HG02623 (cell line): ENCODE measurements at regions not wholly inside any gene's neighbourhood (a gene's known extent, or its start where the extent isn't known, plus 50 kb on each side); places are given as distances from the start of the nearest gene placed in this dataset.

Experiments
- ATAC-seq: cut with Tn5 transposase; IDR thresholded peaks from one replicate; pipeline ENCODE4 v1.9.1; 2021; ENCODE audit warnings: moderate library complexity; ENCODE audit not compliant: unreplicated experiment

DNA sequence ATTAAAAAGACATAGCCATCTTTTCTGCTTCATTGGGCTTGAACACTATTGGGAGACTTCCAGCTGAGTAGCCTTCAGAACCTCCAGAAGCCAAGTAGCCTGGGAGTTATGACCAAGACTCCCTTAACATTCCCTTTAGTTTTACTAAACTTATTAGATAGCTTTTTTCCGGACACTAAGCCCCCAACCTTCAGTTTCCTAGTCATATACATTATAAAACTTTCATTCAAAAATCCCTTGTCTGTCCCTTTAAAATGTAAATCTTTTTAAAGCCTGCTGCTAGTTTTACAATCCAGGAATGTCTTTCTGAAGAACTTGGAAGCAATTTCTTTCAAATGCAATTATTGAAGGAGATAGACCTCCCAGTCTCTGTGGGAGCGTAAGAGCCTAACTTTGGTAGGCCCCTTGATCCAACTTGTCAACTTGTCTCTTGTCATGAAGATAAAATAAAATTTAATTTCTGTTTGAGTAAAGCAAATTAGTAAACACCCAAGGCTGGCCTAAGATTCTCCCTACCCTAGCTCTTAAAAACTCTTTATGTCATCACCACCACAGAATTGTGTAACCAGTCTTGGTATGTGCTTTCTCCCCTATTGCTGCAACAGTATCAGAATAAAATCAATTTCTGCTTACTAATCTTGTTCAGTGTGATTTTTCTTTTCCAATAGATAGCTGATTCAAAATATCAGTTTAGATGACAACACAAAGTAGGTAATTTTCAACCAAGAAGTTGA, 796.2 kb downstream of the PLA2G4A start:
- no peak for ATAC-seq

DNA sequence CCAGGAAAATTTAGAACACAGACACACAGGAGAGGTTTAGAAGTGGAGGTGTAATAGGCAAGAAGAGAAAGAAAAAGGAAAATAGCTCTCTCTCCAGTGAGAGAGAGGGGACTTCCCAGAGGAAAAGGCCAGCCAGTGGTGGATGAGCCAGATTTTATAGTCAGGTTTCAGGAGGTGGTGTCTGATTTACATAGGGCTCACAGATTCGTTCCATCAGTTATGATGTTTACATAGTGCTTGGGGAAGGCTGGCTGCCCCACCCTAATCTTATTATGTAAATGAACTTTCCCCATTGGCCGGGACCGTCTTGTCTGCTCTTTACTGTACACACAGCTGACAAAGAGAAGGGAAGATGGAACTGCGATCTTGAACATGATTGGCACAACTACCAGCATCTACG, 797.3 kb downstream of the PLA2G4A start:
- ATAC-seq = no peak

DNA sequence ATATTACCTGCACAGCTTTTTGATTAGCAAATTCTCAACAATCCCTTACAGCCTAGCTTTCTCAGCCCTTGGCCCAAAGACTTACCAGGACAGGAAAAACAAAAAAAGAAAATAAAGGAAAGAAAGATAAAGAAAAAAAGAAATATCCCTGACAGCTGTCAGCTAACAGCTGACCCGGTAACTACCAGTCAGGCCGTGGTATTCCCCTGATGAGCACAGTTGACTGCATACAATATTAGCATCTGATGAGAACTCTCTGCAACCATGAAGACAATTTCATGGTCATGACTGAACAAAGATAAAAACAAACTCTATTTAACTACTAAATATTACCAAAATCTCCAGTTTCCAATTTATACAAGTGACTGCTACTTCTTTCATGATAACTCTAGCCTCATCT, 798.8 kb downstream of the PLA2G4A start:
- no peak for ATAC-seq

DNA sequence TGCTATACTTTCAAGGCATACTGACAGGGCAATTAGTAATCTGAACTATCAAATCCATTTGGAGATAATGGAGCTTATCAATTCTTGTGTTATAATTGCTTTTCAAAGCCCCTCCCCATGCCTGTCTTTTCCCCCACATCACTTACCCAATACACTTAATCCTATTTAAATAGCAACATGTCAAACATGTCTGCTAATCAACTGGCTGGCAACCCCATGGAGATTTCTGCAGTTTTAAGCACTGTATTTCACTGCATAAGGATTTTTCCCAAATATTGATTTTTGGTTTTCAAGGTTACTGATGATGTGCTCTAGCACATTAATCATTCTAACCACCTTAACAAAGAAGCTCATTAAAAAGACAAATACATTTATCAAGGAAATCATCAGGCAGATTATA, 800.3 kb downstream of the PLA2G4A start:
- ATAC-seq = no peak

DNA sequence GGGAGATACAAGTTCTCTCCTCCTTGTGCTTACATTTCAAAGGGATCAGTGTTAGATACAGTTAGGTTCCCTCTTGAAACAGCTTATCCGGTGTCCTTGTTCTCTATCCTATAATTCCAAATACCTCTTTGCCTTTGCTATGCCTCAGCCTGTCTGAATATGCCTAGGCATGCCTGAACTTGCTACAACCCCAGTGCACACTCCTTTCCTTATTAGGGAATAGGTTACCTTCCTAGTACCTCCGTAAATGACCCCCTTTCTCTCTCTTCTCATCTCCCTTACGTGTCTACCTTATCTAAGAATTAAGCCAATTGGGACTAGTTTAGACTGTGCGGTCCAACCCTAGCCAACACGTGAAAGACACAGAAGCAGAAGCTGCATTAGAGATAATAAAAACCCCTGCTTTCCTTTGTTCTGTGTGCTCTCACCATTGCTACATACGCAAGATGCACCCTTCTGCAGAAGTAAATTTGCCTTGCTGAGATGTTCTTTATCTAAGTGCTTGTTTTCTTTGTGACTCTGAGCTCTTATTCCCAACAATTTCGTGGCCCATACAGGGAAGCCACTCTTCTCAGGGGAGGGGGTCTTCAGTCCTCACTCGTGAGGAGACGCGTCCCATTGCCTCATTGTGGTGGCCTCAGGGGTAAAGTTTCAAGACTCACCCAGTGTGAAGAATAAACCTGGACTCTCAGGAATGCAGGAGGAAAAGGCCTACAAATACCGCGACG, 802.1 kb downstream of the PLA2G4A start:
- ATAC-seq = no peak

DNA sequence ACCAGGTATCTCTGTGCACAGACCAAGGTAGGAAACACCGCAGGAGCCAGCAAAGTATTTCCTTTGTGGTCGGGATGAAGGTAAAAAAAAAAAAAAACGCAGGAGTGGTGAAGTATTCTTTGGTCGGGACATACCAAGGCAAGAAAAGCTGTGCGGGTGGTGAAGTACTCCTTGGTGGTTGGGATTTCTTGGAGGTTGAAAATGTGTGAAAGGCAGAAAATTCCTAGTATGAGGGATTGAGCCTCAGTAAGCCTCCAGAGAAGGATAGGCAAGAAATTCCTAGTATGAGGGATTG, 802.6 kb downstream of the PLA2G4A start:
- ATAC-seq = no peak

DNA sequence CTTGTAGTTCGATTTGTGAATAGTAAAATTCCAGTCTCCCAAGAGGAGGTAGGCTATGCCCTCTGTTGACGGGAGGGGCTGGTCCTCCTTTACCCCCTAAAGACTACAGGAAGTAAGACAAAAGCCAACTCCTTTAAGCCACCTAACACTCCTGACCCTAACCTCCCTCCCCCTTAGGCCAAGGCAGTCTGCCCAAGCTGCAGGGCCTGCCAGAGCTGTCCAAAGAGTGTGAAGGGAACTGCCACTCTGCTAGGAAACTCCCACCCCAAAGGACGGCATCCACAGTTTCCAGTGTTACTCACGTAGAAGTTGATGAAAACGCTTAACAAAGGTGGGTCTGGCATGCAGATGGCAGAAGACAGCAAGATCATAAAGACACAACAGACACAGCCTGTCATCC, 803.2 kb downstream of the PLA2G4A start:
- ATAC-seq = no peak

DNA sequence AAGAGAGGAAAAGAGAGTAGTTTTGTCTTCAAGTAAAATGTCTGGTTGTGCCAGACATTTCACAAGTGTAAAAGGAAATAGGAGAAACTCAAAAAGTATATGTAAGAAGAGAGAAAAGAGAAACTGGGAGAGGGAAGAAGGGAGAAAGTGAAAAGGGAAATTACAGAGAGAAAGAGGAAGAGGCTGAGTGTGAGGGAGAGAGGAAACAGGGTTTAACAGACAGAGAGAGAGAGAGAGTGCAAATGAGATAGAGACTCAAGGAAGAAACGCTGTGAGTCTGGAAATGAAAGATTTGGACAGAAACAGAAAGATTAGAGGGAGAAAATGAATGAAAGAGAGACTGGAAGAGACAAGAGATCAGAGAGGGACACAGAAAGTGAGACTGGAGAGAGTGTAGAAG, 806.2 kb downstream of the PLA2G4A start:
- ATAC-seq = no peak

DNA sequence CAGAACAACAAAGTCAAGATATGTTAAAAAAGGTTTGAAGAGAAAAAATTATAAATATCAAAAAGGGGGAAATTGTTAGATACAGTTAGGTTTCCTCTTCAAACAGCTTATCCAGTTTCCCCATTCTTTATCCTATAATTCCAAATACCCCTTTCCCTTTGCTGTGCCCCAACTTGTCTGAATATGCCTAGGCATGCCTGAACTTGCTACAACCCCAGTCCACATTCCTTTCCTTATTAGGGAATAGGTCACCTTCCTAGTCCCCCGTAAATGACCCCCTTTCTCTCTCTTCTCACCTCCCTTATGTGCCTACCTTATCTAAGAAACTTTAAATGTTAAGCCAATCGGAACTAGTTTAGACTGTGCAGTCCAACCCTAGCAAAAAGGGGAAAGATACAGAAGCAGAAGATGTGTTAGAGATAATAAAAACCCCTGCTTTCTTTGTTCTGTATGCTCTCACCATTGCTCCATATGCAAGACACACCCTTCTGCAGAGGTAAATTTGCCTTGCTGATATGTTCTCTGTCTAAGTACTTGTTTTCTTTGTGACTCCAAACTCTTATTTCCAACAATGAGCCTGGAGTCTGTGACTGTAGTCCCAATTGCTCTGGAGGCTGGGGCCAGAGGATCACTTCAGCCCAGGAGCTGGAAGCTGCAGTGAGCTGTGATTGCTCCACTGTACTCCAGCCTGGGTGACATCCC, 810.1 kb downstream of the PLA2G4A start:
- ATAC-seq = no peak

DNA sequence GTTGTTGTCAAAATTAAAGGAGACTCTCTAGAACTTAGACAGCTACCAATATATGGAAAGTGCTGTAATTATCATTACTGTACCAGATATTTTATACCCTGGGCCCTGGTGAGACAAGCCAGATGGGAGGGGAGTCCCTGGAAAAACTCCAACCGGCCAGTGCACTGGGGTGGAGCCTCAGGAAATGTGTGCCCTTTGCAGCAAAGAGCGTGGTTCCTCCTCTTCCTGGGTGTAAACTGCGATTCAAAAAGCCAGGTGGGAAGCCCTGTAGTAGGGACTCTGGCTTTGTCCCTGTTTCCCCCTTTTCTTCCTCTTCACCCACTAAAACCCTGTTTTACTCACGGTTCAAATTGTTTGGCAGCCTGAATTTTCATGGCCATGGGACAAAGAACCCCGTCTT, 812.3 kb downstream of the PLA2G4A start:
- no peak for ATAC-seq

DNA sequence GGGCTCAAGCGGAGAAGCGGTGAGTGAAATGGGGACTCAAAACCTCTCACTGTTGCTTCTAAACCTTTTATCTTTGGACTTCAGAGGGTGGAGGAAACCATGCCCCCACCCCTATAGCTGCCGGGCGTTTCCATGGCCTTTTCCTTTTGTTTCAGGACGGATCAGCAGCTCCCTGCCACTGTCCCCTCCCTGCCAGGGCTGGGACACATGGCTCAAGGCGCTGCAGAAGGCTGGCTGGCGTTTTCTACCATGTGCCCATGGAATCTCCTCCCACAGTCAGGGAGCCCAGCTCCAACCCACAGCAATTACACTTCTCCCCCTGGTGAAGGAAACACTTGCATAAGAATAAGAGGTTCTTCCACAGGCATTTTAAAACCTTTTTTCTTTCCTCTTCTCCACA, 812.7 kb downstream of the PLA2G4A start:
- no peak for ATAC-seq

DNA sequence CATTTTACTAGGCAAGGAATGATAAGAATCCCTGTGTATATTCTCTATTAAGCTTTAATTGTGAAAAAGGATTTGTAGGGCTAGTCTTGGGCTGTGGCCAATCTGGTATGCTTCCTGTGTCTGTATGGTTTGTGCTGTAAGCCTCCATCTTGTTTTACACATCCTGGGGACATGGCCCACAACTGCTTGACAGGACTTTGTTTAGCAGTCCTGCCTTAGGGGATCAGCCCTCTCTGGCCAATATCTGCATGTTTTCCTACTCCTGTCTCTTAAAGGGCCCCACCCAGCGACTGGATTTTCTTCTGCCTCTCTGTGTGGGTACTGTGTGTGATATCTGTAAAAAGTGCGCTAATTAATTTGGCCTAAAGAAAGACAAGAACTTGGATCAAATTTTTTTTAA, 813.2 kb downstream of the PLA2G4A start:
- no peak for ATAC-seq

DNA sequence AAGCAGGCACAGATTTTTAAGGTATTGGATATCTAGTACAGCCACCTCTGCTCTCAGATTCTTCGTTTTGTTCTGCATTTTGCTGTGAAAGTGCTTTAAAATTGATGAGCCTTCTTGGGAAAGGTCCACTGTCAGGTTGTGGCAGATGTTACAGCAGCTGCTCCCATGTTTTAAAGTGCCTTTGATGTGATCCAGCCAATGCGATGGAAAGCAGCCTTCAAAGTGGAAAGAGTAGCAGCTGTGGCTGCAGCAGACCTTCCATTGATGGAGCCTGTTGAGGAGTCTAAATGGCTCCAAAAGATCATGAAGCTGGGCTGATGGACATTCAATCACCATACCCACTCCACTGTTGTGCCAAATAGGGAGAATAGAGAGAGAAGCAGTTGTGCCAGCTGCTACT, 816.9 kb downstream of the PLA2G4A start:
- no peak for ATAC-seq

DNA sequence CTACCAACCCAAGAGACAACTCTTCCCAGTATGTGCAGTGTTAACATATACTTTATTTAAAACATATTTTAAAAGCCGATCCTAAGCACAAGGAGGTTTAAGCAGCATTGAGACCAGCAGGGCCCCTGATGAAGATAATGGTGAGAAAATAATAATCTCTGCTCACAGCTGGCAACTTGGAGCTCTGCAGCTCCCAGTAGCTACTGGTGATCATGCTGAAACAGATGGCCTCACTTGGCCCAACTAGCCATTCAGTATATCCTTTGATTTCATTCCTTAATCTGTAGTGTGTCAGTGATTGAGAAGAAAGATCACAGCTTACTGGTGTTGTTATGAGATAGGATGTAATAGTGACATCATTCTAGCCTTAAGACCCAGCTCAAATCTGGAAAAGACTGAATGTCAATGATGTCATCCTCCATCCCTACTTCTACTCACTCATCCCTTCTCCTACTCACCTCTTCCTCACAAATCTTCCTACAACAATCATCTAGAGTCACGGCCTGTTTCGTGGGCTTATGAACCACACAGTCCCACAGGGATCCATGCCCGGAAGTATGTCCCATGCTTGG, 817.9 kb downstream of the PLA2G4A start:
- no peak for ATAC-seq

DNA sequence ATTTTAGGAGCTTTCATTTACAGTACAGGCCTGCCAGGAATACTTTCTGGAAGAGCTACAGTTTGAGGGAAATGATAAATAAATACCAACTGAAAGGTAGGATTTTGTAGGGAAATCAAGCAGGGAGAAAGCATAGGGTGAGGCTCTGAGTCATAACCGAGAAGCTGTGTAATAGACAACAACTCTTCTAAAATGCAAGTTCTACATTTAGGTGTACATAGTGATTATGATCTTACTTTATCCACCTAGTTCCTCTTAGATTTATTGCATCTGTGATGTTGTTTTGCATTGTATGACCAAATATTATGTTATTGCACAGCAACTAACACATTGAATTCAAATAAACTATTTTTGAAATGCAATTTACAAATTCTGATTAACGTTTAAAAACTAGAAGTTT, 819.3 kb downstream of the PLA2G4A start:
- no peak for ATAC-seq

DNA sequence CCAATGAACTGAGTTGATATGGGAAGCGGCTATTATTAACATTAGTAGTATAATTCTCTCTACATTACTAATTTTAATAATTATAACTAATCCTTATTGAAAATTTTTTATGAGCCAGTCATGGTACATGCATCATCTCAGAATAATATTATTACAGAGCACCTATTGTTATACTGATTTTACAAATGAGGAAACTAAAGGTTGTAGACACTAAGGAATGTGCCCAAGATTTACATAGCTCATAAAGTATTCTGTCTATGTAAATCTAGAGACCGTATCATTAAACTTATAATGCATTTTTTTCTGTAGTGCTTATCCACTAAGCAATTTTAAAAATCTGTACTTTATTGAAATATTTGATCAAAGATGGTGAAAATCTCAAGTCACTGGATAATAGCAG, 825.9 kb downstream of the PLA2G4A start:
- ATAC-seq = no peak

DNA sequence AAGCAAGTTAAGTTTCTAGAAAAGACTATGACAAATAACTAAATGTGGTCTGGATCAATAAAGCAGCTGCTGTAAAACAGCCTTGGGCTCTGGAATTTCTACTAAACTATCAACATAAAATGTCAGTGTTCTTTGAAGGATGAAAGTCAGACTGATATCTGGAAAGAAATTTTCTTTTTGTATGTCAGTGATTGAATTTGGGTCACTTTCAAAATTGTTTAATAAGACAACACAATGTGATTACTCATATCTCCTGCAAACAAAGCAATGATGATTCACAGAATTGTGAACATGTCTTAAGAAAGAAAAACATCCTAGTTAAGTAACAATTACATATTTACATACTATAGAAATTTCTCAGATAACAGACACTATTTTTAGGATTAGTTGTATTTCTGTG, 826.4 kb downstream of the PLA2G4A start:
- no peak for ATAC-seq

DNA sequence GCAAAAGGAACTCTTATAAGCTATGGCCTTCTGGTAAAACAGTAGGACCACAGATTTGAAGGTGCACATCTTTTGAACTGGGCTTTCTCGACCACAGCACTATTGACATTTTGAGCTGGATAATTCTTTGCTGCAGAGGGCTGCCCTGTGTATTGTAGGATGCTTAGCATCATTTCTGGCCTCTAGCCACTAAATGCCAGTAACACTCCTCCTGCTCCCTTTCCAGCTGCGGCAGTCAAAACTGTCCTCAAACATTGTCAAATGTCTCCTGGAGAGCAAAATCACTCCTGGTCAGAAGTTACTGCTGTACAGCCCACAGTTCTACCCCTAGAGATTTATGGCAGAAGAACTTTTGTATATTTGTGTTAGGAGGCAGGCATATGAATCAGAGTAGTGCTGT, 836.7 kb downstream of the PLA2G4A start:
- ATAC-seq = no peak

DNA sequence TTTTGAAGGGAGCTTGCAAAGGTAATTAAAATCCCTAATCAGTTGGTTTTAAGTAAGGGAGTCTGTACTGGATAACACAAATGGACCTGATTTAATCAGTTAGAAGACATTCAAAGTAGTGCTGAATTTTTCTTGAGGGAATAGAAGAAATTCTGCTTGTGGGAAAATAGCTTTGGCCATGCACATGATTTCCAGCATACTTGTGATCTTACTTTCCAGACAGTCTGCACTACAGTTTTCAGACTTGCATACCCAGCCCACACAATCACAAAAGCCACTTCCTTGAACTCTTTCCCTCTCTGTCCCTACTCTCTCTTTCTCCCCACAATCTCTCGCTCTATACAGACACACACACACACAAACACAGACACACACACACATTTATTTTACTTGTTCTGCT, 852.1 kb downstream of the PLA2G4A start:
- no peak for ATAC-seq

DNA sequence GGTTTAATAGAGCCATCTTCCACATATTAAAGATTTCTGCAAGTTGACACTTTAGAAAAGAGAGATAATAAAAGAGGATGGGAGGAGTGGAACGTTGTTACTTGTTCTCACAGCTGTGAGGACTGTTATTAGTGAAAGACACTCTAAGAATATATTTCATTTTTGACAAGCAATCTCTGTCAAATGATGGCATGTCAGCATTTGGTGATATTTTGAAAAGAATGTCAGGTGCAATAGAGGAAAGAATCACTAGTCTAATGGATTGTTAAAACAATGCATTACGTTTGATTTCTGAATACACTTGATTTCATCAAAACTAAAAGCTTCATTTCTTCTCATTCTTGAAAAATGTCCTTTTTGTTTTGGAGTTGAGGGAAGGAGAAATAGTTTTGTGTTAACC, 853.4 kb downstream of the PLA2G4A start:
- ATAC-seq = no peak

DNA sequence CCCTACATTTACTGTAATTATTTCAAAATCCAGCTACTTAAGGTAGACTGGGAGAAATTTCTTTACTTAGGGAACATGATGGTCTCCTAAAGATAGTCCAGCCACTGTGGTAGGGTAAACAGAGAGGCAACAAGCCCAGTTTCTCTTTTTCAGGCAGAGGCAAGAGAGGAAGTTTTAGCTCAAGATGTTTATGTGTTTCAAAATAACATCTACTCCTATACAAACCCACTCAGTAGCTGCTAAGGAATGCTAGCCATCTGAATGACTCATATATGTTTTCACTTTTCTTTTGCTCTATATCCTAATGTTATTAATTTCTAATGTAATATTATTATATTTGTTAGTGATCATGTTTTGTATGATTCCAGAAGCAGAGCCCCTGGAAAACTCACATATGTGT, 856.6 kb downstream of the PLA2G4A start:
- no peak for ATAC-seq

DNA sequence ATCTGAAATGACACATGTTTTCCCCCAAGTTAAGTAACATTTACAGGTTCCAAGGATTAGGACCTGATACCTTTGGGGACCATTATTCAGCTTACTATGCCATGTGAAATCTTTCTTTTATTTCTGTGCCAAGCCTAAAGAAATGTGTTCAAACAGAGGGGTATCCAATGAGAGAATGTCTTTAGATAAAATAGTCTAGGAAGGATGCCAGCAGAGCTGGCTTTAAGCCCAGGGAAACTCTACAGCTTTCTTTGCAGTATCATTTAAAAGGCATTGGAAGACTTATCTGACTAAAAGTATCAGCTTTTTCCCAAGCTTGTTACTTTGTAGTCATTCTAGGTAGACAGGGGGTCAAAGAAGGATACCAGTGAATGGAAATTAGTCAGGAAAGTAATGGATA, 860.4 kb downstream of the PLA2G4A start:
- ATAC-seq = no peak
